ENCODE measurements at regions not wholly inside any gene's neighbourhood (a gene's known extent, or its start where the extent isn't known, plus 50 kb on each side); places are given as distances from the start of the nearest gene placed in this dataset.

DNA sequence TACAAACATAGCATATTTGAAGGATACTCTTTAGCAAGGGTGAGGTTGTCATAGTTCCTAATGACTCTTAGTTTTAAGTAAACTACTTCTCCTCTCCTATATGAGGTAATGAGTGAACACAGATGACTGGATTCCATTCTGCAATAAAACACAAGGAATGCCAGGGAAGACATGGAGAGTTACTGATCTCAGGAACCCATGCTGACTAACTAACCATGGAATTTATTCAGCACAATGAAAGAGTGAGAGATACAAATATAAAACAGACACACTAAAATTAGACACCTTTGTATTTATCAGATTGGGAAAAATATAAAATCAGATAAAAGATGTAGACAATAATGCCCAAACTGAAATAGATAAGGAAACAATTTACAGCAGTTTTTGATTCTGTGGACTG is 1525.9 kb upstream of the SLC10A2 start:
- peak; percentile 82 for ATAC-seq
- intact Hi-C loops (cut with micrococcal nuclease) = no loop called here
- TF ChIP-seq CEBPB (IDR thresholded peaks at IDR 0.05; ENCODE audit: low read depth) (0 out of 2 replicates have a peak, but pooled peaks have one; percentile 11), JUND (IDR thresholded peaks at IDR 0.05) (peak; percentile 27; the same call in 1 of the 2 replicates)
- TF ChIP-seq, protein P1, sequence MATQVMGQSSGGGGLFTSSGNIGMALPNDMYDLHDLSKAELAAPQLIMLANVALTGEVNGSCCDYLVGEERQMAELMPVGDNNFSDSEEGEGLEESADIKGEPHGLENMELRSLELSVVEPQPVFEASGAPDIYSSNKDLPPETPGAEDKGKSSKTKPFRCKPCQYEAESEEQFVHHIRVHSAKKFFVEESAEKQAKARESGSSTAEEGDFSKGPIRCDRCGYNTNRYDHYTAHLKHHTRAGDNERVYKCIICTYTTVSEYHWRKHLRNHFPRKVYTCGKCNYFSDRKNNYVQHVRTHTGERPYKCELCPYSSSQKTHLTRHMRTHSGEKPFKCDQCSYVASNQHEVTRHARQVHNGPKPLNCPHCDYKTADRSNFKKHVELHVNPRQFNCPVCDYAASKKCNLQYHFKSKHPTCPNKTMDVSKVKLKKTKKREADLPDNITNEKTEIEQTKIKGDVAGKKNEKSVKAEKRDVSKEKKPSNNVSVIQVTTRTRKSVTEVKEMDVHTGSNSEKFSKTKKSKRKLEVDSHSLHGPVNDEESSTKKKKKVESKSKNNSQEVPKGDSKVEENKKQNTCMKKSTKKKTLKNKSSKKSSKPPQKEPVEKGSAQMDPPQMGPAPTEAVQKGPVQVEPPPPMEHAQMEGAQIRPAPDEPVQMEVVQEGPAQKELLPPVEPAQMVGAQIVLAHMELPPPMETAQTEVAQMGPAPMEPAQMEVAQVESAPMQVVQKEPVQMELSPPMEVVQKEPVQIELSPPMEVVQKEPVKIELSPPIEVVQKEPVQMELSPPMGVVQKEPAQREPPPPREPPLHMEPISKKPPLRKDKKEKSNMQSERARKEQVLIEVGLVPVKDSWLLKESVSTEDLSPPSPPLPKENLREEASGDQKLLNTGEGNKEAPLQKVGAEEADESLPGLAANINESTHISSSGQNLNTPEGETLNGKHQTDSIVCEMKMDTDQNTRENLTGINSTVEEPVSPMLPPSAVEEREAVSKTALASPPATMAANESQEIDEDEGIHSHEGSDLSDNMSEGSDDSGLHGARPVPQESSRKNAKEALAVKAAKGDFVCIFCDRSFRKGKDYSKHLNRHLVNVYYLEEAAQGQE (IDR thresholded peaks at IDR 0.05; ENCODE audit: low read depth) = no peak
- Histone ChIP-seq H2AFZ (ENCODE audit: low read depth, low read length, poor library complexity, severe bottlenecking) (no peak overlapping the region), H3K27ac (ENCODE audit: low read depth, low read length) (no peak overlapping the region), H3K4me2 (ENCODE audit: low read length) (peak overlapping the region; percentile 2; the same call in 1 of the 2 replicates), H3K9me2 (ENCODE audit: insufficient read depth) (no peaks in the 10 kb centered on the region), H3K27me3 (ENCODE audit: insufficient read depth, low read length) (no peaks in the 10 kb centered on the region), H3K36me3 (ENCODE audit: control insufficient read depth in 1 of 2, insufficient read depth in 2 of 2, low read length in 2 of 2) (no peaks in the 10 kb centered on the region), H4K20me1 (ENCODE audit: insufficient read depth) (no peaks in the 10 kb centered on the region), H3K4me3 (replicated peaks in 1 of 2; ENCODE audit: low read depth in 1 of 2, low read length in 2 of 2) (no peak overlapping the region), H3K9me3 (ENCODE audit: control insufficient read depth in 1 of 2, insufficient read depth in 1 of 2, low read depth in 1 of 2, low read length in 2 of 2) (no peaks in the 10 kb centered on the region), H3K79me2 (ENCODE audit: insufficient read depth, low read length) (no peaks in the 10 kb centered on the region), H3K9ac (ENCODE audit: low read length) (no peak overlapping the region), H3K4me1 (ENCODE audit: control insufficient read depth in 1 of 2, insufficient read depth in 2 of 2, low read length in 2 of 2) (peaks cover 2 to 11% of the 10 kb centered on the region in 2 experiments; a peak in 3 of 4 replicates)
- ChIA-PET POLR2A (no interaction called here), CTCF (no interaction called here), RAD21 (ENCODE audit: low non-redundant PET in 1 of 2, low total read pairs in 2 of 2, uncharacterized antibody in 2 of 2, unreplicated experiment in 2 of 2) (no interaction called here)
- no TSS peak for BruUV-seq (replicated peaks)
- DNase-seq (ENCODE audit: low read depth, low spot score) = peak; percentile 16

DNA sequence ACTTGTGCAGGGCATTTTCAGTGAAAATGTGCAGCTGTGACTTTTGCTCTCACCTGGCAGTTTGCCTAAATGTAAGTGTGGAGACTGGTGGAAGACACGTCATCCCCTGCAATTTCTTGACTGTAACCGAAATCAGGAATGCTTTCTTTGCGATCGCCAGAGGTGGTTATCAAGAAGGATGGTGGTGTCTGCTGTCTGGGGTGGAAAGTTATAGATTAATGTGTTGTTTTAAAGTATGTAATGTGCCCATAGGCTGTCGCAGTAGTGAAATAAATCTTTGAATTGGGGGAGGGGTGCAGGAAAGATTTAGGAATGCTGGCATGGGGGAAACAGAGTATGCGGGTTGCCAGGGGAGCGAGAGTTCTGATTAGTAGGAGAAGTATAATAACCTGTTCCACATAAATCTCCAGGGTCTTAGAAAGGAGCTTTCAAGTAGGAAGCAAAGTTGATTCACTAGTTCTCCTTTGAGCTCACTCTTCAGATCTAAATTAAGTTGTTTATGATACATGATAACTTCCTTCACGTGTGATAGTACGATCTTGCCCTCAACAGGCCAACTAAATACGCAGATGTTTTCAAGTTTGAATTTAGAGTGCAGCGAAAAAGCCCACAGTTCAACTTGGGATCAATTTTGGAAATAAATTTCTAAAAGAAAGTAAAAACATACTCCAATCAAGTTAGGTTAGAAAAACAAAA is 1520.0 kb upstream of the SLC10A2 start:
- no peaks in the 10 kb centered on the region for H3K27me3 ChIP-seq (ENCODE audit: insufficient read depth, low read length)
- H3K4me1 ChIP-seq (ENCODE audit: control insufficient read depth in 1 of 2, insufficient read depth in 2 of 2, low read length in 2 of 2) = peaks cover 0 to 11% of the 10 kb centered on the region in 2 experiments; a peak in 3 of 4 replicates
- no peaks in the 10 kb centered on the region for H3K9me3 ChIP-seq (ENCODE audit: control insufficient read depth in 1 of 2, insufficient read depth in 1 of 2, low read depth in 1 of 2, low read length in 2 of 2)
- no peaks in the 10 kb centered on the region for H3K9me2 ChIP-seq (ENCODE audit: insufficient read depth)
- no peaks in the 10 kb centered on the region for H4K20me1 ChIP-seq (ENCODE audit: insufficient read depth)
- peak overlapping the region in 1 of 2 experiments; percentile 44; a peak in 3 of 4 replicates for H3K4me3 ChIP-seq (replicated peaks in 1 of 2; ENCODE audit: low read depth in 1 of 2, low read length in 2 of 2)
- H3K27ac ChIP-seq (ENCODE audit: low read depth, low read length) = no peak overlapping the region
- intact Hi-C loops (cut with micrococcal nuclease) = no loop called here
- ATAC-seq (no peak), DNase-seq (ENCODE audit: low read depth, low spot score) (peak; percentile 18)
- peak overlapping the region; percentile 51 for H2AFZ ChIP-seq (ENCODE audit: low read depth, low read length, poor library complexity, severe bottlenecking)
- H3K79me2 ChIP-seq (ENCODE audit: insufficient read depth, low read length) = no peaks in the 10 kb centered on the region
- H3K9ac ChIP-seq (ENCODE audit: low read length) = no peak overlapping the region
- BruUV-seq (replicated peaks) = no TSS peak
- H3K36me3 ChIP-seq (ENCODE audit: control insufficient read depth in 1 of 2, insufficient read depth in 2 of 2, low read length in 2 of 2) = no peaks in the 10 kb centered on the region
- ChIA-PET RAD21 (ENCODE audit: low non-redundant PET in 1 of 2, low total read pairs in 2 of 2, uncharacterized antibody in 2 of 2, unreplicated experiment in 2 of 2) (no interaction called here), CTCF (interaction anchor here (1.6 kb wide), 1 partner anchor 15 kb away, joined by 4 read pairs; no protein-coding TSS in a partner anchor), POLR2A (no interaction called here)
- peak overlapping the region; percentile 64 for H3K4me2 ChIP-seq (ENCODE audit: low read length)
- TF ChIP-seq EZH2 (IDR thresholded peaks at IDR 0.05) (no peak), SRF (IDR thresholded peaks at IDR 0.05; ENCODE audit: low read depth) (no peak), EGR1 (IDR thresholded peaks at IDR 0.05; ENCODE audit: low read depth) (no peak)
- TF ChIP-seq, protein P2, sequence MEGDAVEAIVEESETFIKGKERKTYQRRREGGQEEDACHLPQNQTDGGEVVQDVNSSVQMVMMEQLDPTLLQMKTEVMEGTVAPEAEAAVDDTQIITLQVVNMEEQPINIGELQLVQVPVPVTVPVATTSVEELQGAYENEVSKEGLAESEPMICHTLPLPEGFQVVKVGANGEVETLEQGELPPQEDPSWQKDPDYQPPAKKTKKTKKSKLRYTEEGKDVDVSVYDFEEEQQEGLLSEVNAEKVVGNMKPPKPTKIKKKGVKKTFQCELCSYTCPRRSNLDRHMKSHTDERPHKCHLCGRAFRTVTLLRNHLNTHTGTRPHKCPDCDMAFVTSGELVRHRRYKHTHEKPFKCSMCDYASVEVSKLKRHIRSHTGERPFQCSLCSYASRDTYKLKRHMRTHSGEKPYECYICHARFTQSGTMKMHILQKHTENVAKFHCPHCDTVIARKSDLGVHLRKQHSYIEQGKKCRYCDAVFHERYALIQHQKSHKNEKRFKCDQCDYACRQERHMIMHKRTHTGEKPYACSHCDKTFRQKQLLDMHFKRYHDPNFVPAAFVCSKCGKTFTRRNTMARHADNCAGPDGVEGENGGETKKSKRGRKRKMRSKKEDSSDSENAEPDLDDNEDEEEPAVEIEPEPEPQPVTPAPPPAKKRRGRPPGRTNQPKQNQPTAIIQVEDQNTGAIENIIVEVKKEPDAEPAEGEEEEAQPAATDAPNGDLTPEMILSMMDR (IDR thresholded peaks at IDR 0.05 in 2 of 3, conservative IDR thresholded peaks at IDR 0.05 in 1 of 3; ENCODE audit: borderline replicate concordance in 1 of 3, insufficient read depth in 1 of 3, low read depth in 2 of 3, low read length in 2 of 3) = no peak
- TF ChIP-seq, protein P3, sequence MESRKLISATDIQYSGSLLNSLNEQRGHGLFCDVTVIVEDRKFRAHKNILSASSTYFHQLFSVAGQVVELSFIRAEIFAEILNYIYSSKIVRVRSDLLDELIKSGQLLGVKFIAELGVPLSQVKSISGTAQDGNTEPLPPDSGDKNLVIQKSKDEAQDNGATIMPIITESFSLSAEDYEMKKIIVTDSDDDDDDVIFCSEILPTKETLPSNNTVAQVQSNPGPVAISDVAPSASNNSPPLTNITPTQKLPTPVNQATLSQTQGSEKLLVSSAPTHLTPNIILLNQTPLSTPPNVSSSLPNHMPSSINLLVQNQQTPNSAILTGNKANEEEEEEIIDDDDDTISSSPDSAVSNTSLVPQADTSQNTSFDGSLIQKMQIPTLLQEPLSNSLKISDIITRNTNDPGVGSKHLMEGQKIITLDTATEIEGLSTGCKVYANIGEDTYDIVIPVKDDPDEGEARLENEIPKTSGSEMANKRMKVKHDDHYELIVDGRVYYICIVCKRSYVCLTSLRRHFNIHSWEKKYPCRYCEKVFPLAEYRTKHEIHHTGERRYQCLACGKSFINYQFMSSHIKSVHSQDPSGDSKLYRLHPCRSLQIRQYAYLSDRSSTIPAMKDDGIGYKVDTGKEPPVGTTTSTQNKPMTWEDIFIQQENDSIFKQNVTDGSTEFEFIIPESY (IDR thresholded peaks at IDR 0.05; ENCODE audit: extremely low read depth, insufficient replicate concordance, low read length) = no peak

Measured in HCT116 (cell line).